NCI-H1048 (cell line): ENCODE measurements at regions not wholly inside any gene's neighbourhood (a gene's known extent, or its start where the extent isn't known, plus 50 kb on each side); places are given as distances from the start of the nearest gene placed in this dataset.
"Not testable (repeated sequence)": the region's sequence is repeated elsewhere in the genome, so short reads cannot be mapped to it uniquely, and the experiment has no call there.

Experiments used
- DNase-seq: peaks from one replicate; lab custom pipeline; 2025; lab: John Stamatoyannopoulos, UW

- DNase-seq = no peak
Observed at GRCh38 chr1:213324859-213325258, 273.8 kb downstream of the RPS6KC1 start.

- no peak for DNase-seq
Observed at GRCh38 chr1:213325482-213325881, 274.4 kb downstream of the RPS6KC1 start.

GRCh38 chr1:213326281-213327016, 275.4 kb downstream of the RPS6KC1 start:
- no peak for DNase-seq

GRCh38 chr1:213327017-213327667, 276.1 kb downstream of the RPS6KC1 start:
- DNase-seq = no peak

- DNase-seq = no peak
Observed at GRCh38 chr1:213329406-213330008, 278.5 kb downstream of the RPS6KC1 start.

GRCh38 chr1:213330281-213330680, 279.2 kb downstream of the RPS6KC1 start:
- DNase-seq = no peak

GRCh38 chr1:213331631-213332175, 280.7 kb downstream of the RPS6KC1 start:
- no peak for DNase-seq

- no peak for DNase-seq
Observed at GRCh38 chr1:213332491-213332890, 281.4 kb downstream of the RPS6KC1 start.

- no peak for DNase-seq
Observed at GRCh38 chr1:213333121-213333520, 282.1 kb downstream of the RPS6KC1 start.

- DNase-seq = no peak
Observed at GRCh38 chr1:213335084-213335483, 284.0 kb downstream of the RPS6KC1 start.

- no peak for DNase-seq
Observed at GRCh38 chr1:213337025-213337678, 286.1 kb downstream of the RPS6KC1 start.

GRCh38 chr1:213340593-213340992, 289.6 kb downstream of the RPS6KC1 start:
- no peak for DNase-seq

- DNase-seq = no peak
Observed at GRCh38 chr1:213345621-213346020, 294.6 kb downstream of the RPS6KC1 start.

- DNase-seq = no peak
Observed at GRCh38 chr1:213357403-213357802, 306.4 kb downstream of the RPS6KC1 start.

- not testable (repeated sequence) for DNase-seq
Observed at GRCh38 chr1:213358368-213358767, 307.3 kb downstream of the RPS6KC1 start.

GRCh38 chr1:213362598-213362997, 311.6 kb downstream of the RPS6KC1 start:
- DNase-seq = no peak

GRCh38 chr1:213366141-213366831, 315.2 kb downstream of the RPS6KC1 start:
- DNase-seq = no peak

GRCh38 chr1:213369465-213369864, 318.4 kb downstream of the RPS6KC1 start:
- no peak for DNase-seq

GRCh38 chr1:213370523-213370922, 319.5 kb downstream of the RPS6KC1 start:
- DNase-seq = no peak

GRCh38 chr1:213371525-213371846, 320.4 kb downstream of the RPS6KC1 start:
- DNase-seq = no peak

- no peak for DNase-seq
Observed at GRCh38 chr1:213371847-213372619, 321.0 kb downstream of the RPS6KC1 start.
